HG03354 (cell line): ENCODE measurements at regions not wholly inside any gene's neighbourhood (a gene's known extent, or its start where the extent isn't known, plus 50 kb on each side); places are given as distances from the start of the nearest gene placed in this dataset.

Experiments used
- ATAC-seq: cut with Tn5 transposase; IDR thresholded peaks from one replicate; pipeline ENCODE4 v1.9.1; 2021; ENCODE audit warnings: mild to moderate bottlenecking; ENCODE audit not compliant: unreplicated experiment, poor library complexity, severe bottlenecking

- no peak for ATAC-seq
These were observed 254.0 kb downstream of the MAN2A1 start for GRCh38 chr5:109943701-109944235.

GRCh38 chr5:109944461-109944860 lies 254.7 kb downstream of the MAN2A1 start:
- no peak for ATAC-seq

- peak; percentile 83 for ATAC-seq
These were observed 255.5 kb downstream of the MAN2A1 start for GRCh38 chr5:109945097-109945678.

- no peak for ATAC-seq
These were observed 256.2 kb downstream of the MAN2A1 start for GRCh38 chr5:109945723-109946480.

- no peak for ATAC-seq
These were observed 256.9 kb downstream of the MAN2A1 start for GRCh38 chr5:109946610-109947009.

- ATAC-seq, result no peak
These were observed 257.9 kb downstream of the MAN2A1 start for GRCh38 chr5:109947667-109948066.

- ATAC-seq, result no peak
These were observed 260.9 kb downstream of the MAN2A1 start for GRCh38 chr5:109950634-109951033.

- ATAC-seq, result no peak
These were observed 261.6 kb downstream of the MAN2A1 start for GRCh38 chr5:109951348-109951747.

- no peak for ATAC-seq
These were observed 262.0 kb downstream of the MAN2A1 start for GRCh38 chr5:109951758-109952157.

GRCh38 chr5:109953761-109954160 lies 264.0 kb downstream of the MAN2A1 start:
- ATAC-seq, result no peak

- no peak for ATAC-seq
These were observed 267.2 kb downstream of the MAN2A1 start for GRCh38 chr5:109956884-109957283.

GRCh38 chr5:109958082-109958481 lies 268.4 kb downstream of the MAN2A1 start:
- no peak for ATAC-seq

- no peak for ATAC-seq
These were observed 269.9 kb downstream of the MAN2A1 start for GRCh38 chr5:109959652-109960051.

GRCh38 chr5:109961751-109962150 lies 272.0 kb downstream of the MAN2A1 start:
- no peak for ATAC-seq

- ATAC-seq, result no peak
These were observed 273.3 kb downstream of the MAN2A1 start for GRCh38 chr5:109962882-109963603.

GRCh38 chr5:109964136-109964535 lies 274.4 kb downstream of the MAN2A1 start:
- no peak for ATAC-seq

- no peak for ATAC-seq
These were observed 275.9 kb downstream of the MAN2A1 start for GRCh38 chr5:109965634-109966033.

GRCh38 chr5:109971968-109972367 lies 282.2 kb downstream of the MAN2A1 start:
- ATAC-seq, result no peak

GRCh38 chr5:109981979-109982378 lies 292.3 kb downstream of the MAN2A1 start:
- ATAC-seq, result no peak

GRCh38 chr5:109982966-109983534 lies 293.3 kb downstream of the MAN2A1 start:
- no peak for ATAC-seq
